KOPT-K1 (cell line): ENCODE measurements at regions not wholly inside any gene's neighbourhood (a gene's known extent, or its start where the extent isn't known, plus 50 kb on each side); places are given as distances from the start of the nearest gene placed in this dataset.
"Not testable (repeated sequence)": the region's sequence is repeated elsewhere in the genome, so short reads cannot be mapped to it uniquely, and the experiment has no call there.

Experiments used
- H3K27ac ChIP-seq: fragments of 200-600 bp; sonication (generic); 2 replicates; pipeline ENCODE4 v1.5.1; 2016; ENCODE audit warnings: antibody characterized with exemption, mild to moderate bottlenecking, low read depth, low read length; ENCODE audit not compliant: poor library complexity, severe bottlenecking
- H3K36me3 ChIP-seq: fragments of 200-600 bp; sonication (generic); 2 replicates; pipeline ENCODE4 v1.5.1; 2017; ENCODE audit warnings: antibody characterized with exemption, mild to moderate bottlenecking, low read length, moderate library complexity; ENCODE audit not compliant: insufficient read depth
- H3K9me3 ChIP-seq: fragments of 200-600 bp; sonication (generic); 2 replicates; pipeline ENCODE4 v1.5.1; 2017; ENCODE audit warnings: antibody characterized with exemption, low read length, mild to moderate bottlenecking; ENCODE audit not compliant: insufficient read depth, poor library complexity, severe bottlenecking

- Histone ChIP-seq H3K9me3 (peaks cover 10% of the 10 kb centered on the region), H3K27ac (no peak overlapping the region), H3K36me3 (no peaks in the 10 kb centered on the region)
These were observed 156.8 kb upstream of the STS start for GRCh38 chrX:6990552-6991193.

GRCh38 chrX:6989858-6990257 lies 157.7 kb upstream of the STS start:
- H3K36me3 ChIP-seq, result no peaks in the 10 kb centered on the region
- H3K9me3 ChIP-seq, result peaks cover 10% of the 10 kb centered on the region
- no peak overlapping the region for H3K27ac ChIP-seq

GRCh38 chrX:6988694-6989093 lies 158.8 kb upstream of the STS start:
- H3K36me3 ChIP-seq, H3K9me3 ChIP-seq, H3K27ac ChIP-seq: not testable (repeated sequence)

GRCh38 chrX:6986915-6987314 lies 160.6 kb upstream of the STS start:
- Histone ChIP-seq H3K27ac (no peak overlapping the region), H3K36me3 (no peaks in the 10 kb centered on the region), H3K9me3 (no peaks in the 10 kb centered on the region)

GRCh38 chrX:6985537-6985936 lies 162.0 kb upstream of the STS start:
- Histone ChIP-seq H3K36me3 (no peaks in the 10 kb centered on the region), H3K27ac (no peak overlapping the region), H3K9me3 (no peaks in the 10 kb centered on the region)

- H3K36me3 ChIP-seq, result no peaks in the 10 kb centered on the region
These were observed 164.1 kb upstream of the STS start for GRCh38 chrX:6983207-6983955.

GRCh38 chrX:6981718-6982406 lies 165.7 kb upstream of the STS start:
- H3K36me3 ChIP-seq, result no peaks in the 10 kb centered on the region
- no peak overlapping the region for H3K27ac ChIP-seq
- no peaks in the 10 kb centered on the region for H3K9me3 ChIP-seq

More at GRCh38 chrX:6983207-6983955, 164.1 kb upstream of the STS start:
- H3K27ac ChIP-seq, result no peak overlapping the region
- no peaks in the 10 kb centered on the region for H3K9me3 ChIP-seq

- no peaks in the 10 kb centered on the region for H3K36me3 ChIP-seq
- H3K27ac ChIP-seq, result no peak overlapping the region
These were observed 166.5 kb upstream of the STS start for GRCh38 chrX:6980981-6981380.

GRCh38 chrX:6968231-6968630 lies 179.3 kb upstream of the STS start:
- no peaks in the 10 kb centered on the region for H3K9me3 ChIP-seq
- H3K36me3 ChIP-seq, result no peaks in the 10 kb centered on the region
- no peak overlapping the region for H3K27ac ChIP-seq

More at GRCh38 chrX:6980981-6981380, 166.5 kb upstream of the STS start:
- H3K9me3 ChIP-seq, result no peaks in the 10 kb centered on the region

- no peaks in the 10 kb centered on the region for H3K36me3 ChIP-seq
- no peaks in the 10 kb centered on the region for H3K9me3 ChIP-seq
- H3K27ac ChIP-seq, result no peak overlapping the region
These were observed 181.8 kb upstream of the STS start for GRCh38 chrX:6965729-6966128.

GRCh38 chrX:6962006-6962355 lies 185.5 kb upstream of the STS start:
- Histone ChIP-seq H3K27ac (no peak overlapping the region), H3K36me3 (no peaks in the 10 kb centered on the region), H3K9me3 (no peaks in the 10 kb centered on the region)

GRCh38 chrX:6961286-6962005 lies 186.1 kb upstream of the STS start:
- H3K27ac ChIP-seq, result no peak overlapping the region
- H3K9me3 ChIP-seq, result no peaks in the 10 kb centered on the region
- no peaks in the 10 kb centered on the region for H3K36me3 ChIP-seq

GRCh38 chrX:6959006-6959405 lies 188.5 kb upstream of the STS start:
- H3K9me3 ChIP-seq, result no peaks in the 10 kb centered on the region
- H3K27ac ChIP-seq, result no peak overlapping the region
- H3K36me3 ChIP-seq, result no peaks in the 10 kb centered on the region

GRCh38 chrX:6954836-6955235 lies 192.7 kb upstream of the STS start:
- H3K9me3 ChIP-seq, result peaks cover 4% of the 10 kb centered on the region
- no peaks in the 10 kb centered on the region for H3K36me3 ChIP-seq
- no peak overlapping the region for H3K27ac ChIP-seq

GRCh38 chrX:6946168-6946567 lies 201.3 kb upstream of the STS start:
- no peak overlapping the region for H3K27ac ChIP-seq
- H3K9me3 ChIP-seq, result no peaks in the 10 kb centered on the region
- no peaks in the 10 kb centered on the region for H3K36me3 ChIP-seq
